A673 (cell line): ENCODE measurements at regions not wholly inside any gene's neighbourhood (a gene's known extent, or its start where the extent isn't known, plus 50 kb on each side); places are given as distances from the start of the nearest gene placed in this dataset.

Experiments used
- CTCF ChIP-seq: fragments of 300-800, 200-600 bp; sonication (generic); conservative IDR thresholded peaks from 2 replicates; pipeline ENCODE4 v1.5.1; 2017; ENCODE audit warnings: low read depth, mild to moderate bottlenecking, antibody characterized with exemption, low read length, moderate library complexity, mixed read lengths
- EZH2 ChIP-seq: fragments of 200-600 bp; sonication (generic); IDR thresholded peaks from 2 replicates; pipeline ENCODE4 v1.6.1; 2017; ENCODE audit warnings: borderline replicate concordance, low read depth, mild to moderate bottlenecking, mixed read lengths, antibody characterized with exemption, low read length; ENCODE audit not compliant: poor library complexity, severe bottlenecking

GRCh38 chr15:36256404-36256807 is 323.0 kb upstream of the CDIN1 start:
- TF ChIP-seq CTCF (no peak), EZH2 (no peak)
